ENCODE measurements at regions not wholly inside any gene's neighbourhood (a gene's known extent, or its start where the extent isn't known, plus 50 kb on each side); places are given as distances from the start of the nearest gene placed in this dataset.

GRCh38 chr18:35816003-35816402 lies 156.5 kb upstream of the RMP24 start:
- TF ChIP-seq, protein P1, sequence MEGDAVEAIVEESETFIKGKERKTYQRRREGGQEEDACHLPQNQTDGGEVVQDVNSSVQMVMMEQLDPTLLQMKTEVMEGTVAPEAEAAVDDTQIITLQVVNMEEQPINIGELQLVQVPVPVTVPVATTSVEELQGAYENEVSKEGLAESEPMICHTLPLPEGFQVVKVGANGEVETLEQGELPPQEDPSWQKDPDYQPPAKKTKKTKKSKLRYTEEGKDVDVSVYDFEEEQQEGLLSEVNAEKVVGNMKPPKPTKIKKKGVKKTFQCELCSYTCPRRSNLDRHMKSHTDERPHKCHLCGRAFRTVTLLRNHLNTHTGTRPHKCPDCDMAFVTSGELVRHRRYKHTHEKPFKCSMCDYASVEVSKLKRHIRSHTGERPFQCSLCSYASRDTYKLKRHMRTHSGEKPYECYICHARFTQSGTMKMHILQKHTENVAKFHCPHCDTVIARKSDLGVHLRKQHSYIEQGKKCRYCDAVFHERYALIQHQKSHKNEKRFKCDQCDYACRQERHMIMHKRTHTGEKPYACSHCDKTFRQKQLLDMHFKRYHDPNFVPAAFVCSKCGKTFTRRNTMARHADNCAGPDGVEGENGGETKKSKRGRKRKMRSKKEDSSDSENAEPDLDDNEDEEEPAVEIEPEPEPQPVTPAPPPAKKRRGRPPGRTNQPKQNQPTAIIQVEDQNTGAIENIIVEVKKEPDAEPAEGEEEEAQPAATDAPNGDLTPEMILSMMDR (IDR thresholded peaks at IDR 0.05) = no peak
- no peak for TF ChIP-seq POLR2A (IDR thresholded peaks at IDR 0.05)
